KMS-11 (cell line): ENCODE measurements at regions not wholly inside any gene's neighbourhood (a gene's known extent, or its start where the extent isn't known, plus 50 kb on each side); places are given as distances from the start of the nearest gene placed in this dataset.
A peak's percentile ranks its signal among the peaks of the same experiment; 100 is the strongest.

Experiments used
- H2AFZ ChIP-seq: fragments of 200-600 bp; sonication (generic); 2 replicates; pipeline ENCODE4 v1.6.1; 2016; ENCODE audit warnings: antibody characterized with exemption, mixed run types, low read depth
- H3K27ac ChIP-seq: fragments of 200-600 bp; sonication (generic); 2 replicates; pipeline ENCODE4 v1.6.1; 2016; ENCODE audit warnings: mild to moderate bottlenecking, mixed run types
- H3K27me3 ChIP-seq: fragments of 200-600 bp; sonication (generic); 2 replicates; pipeline ENCODE4 v1.6.1; 2017; ENCODE audit warnings: mild to moderate bottlenecking, low read depth, mixed run types, moderate library complexity; ENCODE audit not compliant: insufficient read depth
- H3K36me3 ChIP-seq: fragments of 200-600 bp; sonication (generic); 2 replicates; pipeline ENCODE4 v1.6.1; 2017; ENCODE audit warnings: mild to moderate bottlenecking, mixed run types; ENCODE audit not compliant: insufficient read depth
- H3K4me1 ChIP-seq: fragments of 200-600 bp; sonication (generic); 2 replicates; pipeline ENCODE4 v1.6.1; 2016; ENCODE audit warnings: mild to moderate bottlenecking, low read depth, mixed run types; ENCODE audit not compliant: poor library complexity, severe bottlenecking
- H3K4me2 ChIP-seq: fragments of 200-600 bp; sonication (generic); 2 replicates; pipeline ENCODE4 v1.7.0; 2016; ENCODE audit warnings: mild to moderate bottlenecking, mixed run types
- H3K4me3 ChIP-seq: fragments of 200-600 bp; sonication (generic); IDR thresholded peaks from 2 replicates; pipeline ENCODE4 v1.6.1; 2017; ENCODE audit warnings: low read depth, low read length, mixed read lengths; ENCODE audit not compliant: insufficient read depth
- H3K79me2 ChIP-seq: fragments of 200-600 bp; sonication (generic); 2 replicates; pipeline ENCODE4 v1.6.1; 2016; ENCODE audit warnings: low read depth, mixed run types; ENCODE audit not compliant: insufficient read depth
- H3K9ac ChIP-seq: fragments of 200-600 bp; sonication (generic); 2 replicates; pipeline ENCODE4 v1.6.1; 2016; ENCODE audit warnings: mild to moderate bottlenecking, mixed run types
- H4K20me1 ChIP-seq: fragments of 200-600 bp; sonication (generic); 2 replicates; pipeline ENCODE4 v1.6.1; 2016; ENCODE audit warnings: mild to moderate bottlenecking, mixed run types; ENCODE audit not compliant: insufficient read depth
- TF ChIP-seq, protein P1 (sequence below): fragments of 200-600 bp; sonication (generic); conservative IDR thresholded peaks from 2 replicates; pipeline ENCODE4 v1.6.1; 2017; ENCODE audit warnings: low read depth, mild to moderate bottlenecking, antibody characterized with exemption, low read length, moderate library complexity, mixed read lengths

DNA sequence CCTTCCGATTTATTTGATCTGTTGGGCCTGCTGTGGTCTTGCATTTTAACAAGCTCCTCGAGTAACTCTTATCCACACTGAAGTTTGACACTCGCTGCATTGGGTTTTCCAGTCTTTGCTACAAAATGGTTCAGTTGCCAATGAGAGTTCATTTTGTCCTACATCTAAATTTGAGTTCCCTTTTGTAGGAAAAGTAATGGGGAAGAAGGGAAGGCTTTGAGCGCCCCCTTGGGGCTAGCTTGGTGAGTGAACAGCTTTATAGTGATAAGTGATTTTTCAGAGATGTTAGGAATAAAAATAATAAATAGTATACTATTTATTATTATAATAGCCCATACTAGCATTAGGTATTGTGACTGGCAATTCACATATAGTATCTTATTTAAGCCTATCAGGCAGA lies 89.9 kb upstream of the GNAQ start:
- H3K27me3 ChIP-seq = no peaks in the 10 kb centered on the region
- H3K4me2 ChIP-seq = no peak overlapping the region
- TF ChIP-seq, protein P1, sequence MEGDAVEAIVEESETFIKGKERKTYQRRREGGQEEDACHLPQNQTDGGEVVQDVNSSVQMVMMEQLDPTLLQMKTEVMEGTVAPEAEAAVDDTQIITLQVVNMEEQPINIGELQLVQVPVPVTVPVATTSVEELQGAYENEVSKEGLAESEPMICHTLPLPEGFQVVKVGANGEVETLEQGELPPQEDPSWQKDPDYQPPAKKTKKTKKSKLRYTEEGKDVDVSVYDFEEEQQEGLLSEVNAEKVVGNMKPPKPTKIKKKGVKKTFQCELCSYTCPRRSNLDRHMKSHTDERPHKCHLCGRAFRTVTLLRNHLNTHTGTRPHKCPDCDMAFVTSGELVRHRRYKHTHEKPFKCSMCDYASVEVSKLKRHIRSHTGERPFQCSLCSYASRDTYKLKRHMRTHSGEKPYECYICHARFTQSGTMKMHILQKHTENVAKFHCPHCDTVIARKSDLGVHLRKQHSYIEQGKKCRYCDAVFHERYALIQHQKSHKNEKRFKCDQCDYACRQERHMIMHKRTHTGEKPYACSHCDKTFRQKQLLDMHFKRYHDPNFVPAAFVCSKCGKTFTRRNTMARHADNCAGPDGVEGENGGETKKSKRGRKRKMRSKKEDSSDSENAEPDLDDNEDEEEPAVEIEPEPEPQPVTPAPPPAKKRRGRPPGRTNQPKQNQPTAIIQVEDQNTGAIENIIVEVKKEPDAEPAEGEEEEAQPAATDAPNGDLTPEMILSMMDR = peak; percentile 81
- no peaks in the 10 kb centered on the region for H3K4me1 ChIP-seq
- no peaks in the 10 kb centered on the region for H3K36me3 ChIP-seq
- H2AFZ ChIP-seq = no peak overlapping the region
- no peak overlapping the region for H3K27ac ChIP-seq
- no peaks in the 10 kb centered on the region for H4K20me1 ChIP-seq
- no peaks in the 10 kb centered on the region for H3K79me2 ChIP-seq
- H3K4me3 ChIP-seq = no peak overlapping the region
- H3K9ac ChIP-seq = no peak overlapping the region

DNA sequence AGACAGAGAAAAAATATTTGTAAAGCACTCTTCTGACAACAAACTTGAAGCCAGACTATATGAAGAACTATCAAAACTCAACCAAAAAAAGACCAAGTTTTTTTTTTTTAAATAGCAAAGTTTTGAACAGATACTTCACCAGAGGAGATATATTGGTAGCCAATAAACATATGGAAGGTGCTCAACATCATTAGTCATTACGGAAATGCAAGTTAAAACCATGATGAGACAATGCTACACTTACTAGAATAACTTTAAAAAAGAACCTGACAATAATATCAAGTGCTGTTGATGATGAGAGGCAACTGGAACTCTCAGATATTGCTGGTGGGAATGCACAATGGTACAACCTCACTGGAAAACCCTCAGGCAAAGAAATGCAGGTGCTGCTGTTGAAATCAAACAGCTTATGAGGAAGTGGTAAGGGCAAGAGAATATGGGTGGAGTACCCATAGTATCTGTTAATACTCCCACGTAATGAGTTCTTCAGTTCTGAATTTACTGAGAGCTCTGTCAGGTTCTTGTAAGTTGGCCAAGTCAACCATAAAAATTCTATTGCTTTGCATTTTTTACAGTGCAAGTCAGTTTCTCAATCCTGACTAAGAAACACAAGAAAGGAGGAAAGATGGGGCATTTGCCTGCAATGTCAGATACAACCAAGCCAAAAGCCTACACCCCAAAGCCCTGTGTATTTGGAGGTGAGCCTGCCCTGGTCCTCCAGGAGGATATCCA lies 87.3 kb upstream of the GNAQ start:
- H4K20me1 ChIP-seq = no peaks in the 10 kb centered on the region
- no peaks in the 10 kb centered on the region for H3K4me1 ChIP-seq
- TF ChIP-seq, protein P1 = no peak
- H2AFZ ChIP-seq = no peak overlapping the region
- H3K27ac ChIP-seq = no peak overlapping the region
- H3K27me3 ChIP-seq = no peaks in the 10 kb centered on the region
- H3K4me3 ChIP-seq = no peak overlapping the region
- no peak overlapping the region for H3K9ac ChIP-seq
- H3K36me3 ChIP-seq = no peaks in the 10 kb centered on the region
- H3K79me2 ChIP-seq = no peaks in the 10 kb centered on the region
- H3K4me2 ChIP-seq = no peak overlapping the region

- Histone ChIP-seq H3K4me1 (no peaks in the 10 kb centered on the region), H3K79me2 (no peaks in the 10 kb centered on the region), H3K9ac (no peak overlapping the region), H3K36me3 (no peaks in the 10 kb centered on the region), H3K27ac (no peak overlapping the region), H4K20me1 (no peaks in the 10 kb centered on the region), H3K27me3 (no peaks in the 10 kb centered on the region), H3K4me2 (no peak overlapping the region), H2AFZ (no peak overlapping the region), H3K4me3 (no peak overlapping the region)
- TF ChIP-seq, protein P1 = peak; percentile 62
Observed at GRCh38 chr9:78115073-78115472, 83.5 kb upstream of the GNAQ start.

DNA sequence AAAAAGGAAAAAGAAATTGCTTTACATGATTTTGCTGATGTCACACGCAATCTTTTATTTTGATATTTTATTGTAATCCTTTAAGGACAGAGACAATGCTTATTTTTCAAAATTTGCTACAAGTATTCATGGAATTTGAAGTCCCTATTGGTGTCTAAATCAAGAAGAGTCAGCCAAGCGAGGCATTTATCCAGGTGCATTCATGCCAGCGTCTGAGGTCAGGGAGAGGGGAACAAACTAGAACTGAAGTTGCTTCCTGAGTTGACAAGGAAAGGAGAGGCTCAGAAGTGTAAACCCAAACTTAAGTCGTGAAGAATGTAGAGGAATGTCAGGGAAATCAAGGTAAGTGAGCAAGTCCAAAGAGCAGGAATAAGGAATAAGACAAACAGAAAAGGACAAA lies 83.0 kb upstream of the GNAQ start:
- TF ChIP-seq, protein P1 = no peak
- H3K27ac ChIP-seq = no peak overlapping the region
- no peaks in the 10 kb centered on the region for H3K4me1 ChIP-seq
- H3K79me2 ChIP-seq = no peaks in the 10 kb centered on the region
- no peaks in the 10 kb centered on the region for H4K20me1 ChIP-seq
- H3K4me2 ChIP-seq = no peak overlapping the region
- no peak overlapping the region for H2AFZ ChIP-seq
- H3K27me3 ChIP-seq = no peaks in the 10 kb centered on the region
- H3K9ac ChIP-seq = no peak overlapping the region
- no peaks in the 10 kb centered on the region for H3K36me3 ChIP-seq
- no peak overlapping the region for H3K4me3 ChIP-seq
